Right kidney (tissue), 1 donor: ENCODE measurements at regions not wholly inside any gene's neighbourhood (a gene's known extent, or its start where the extent isn't known, plus 50 kb on each side); places are given as distances from the start of the nearest gene placed in this dataset.
"Not testable (repeated sequence)": the region's sequence is repeated elsewhere in the genome, so short reads cannot be mapped to it uniquely, and the experiment has no call there.

Source experiments
- DNase-seq: peaks from one replicate; pipeline ENCODE4 v3.0.0-alpha.2; 2016

- no peak for DNase-seq
Observed at GRCh38 chr4:127417885-127418535, 214.7 kb upstream of the INTU start.

GRCh38 chr4:127419431-127419830 lies 213.3 kb upstream of the INTU start:
- DNase-seq: no peak

GRCh38 chr4:127421437-127421836 lies 211.3 kb upstream of the INTU start:
- no peak for DNase-seq

- no peak for DNase-seq
Observed at GRCh38 chr4:127425202-127425845, 207.4 kb upstream of the INTU start.

- no peak for DNase-seq
Observed at GRCh38 chr4:127425851-127426250, 206.9 kb upstream of the INTU start.

GRCh38 chr4:127441571-127441970 lies 191.2 kb upstream of the INTU start:
- no peak for DNase-seq

- DNase-seq: no peak
Observed at GRCh38 chr4:127445471-127445870, 187.3 kb upstream of the INTU start.

- no peak for DNase-seq
Observed at GRCh38 chr4:127446427-127446885, 186.3 kb upstream of the INTU start.

GRCh38 chr4:127448986-127449385 lies 183.8 kb upstream of the INTU start:
- no peak for DNase-seq

- DNase-seq: no peak
Observed at GRCh38 chr4:127449449-127449848, 183.3 kb upstream of the INTU start.

GRCh38 chr4:127450276-127450675 lies 182.5 kb upstream of the INTU start:
- DNase-seq: no peak

- DNase-seq: no peak
Observed at GRCh38 chr4:127463883-127464282, 168.9 kb upstream of the INTU start.

GRCh38 chr4:127469542-127469941 lies 163.2 kb upstream of the INTU start:
- no peak for DNase-seq

- DNase-seq: no peak
Observed at GRCh38 chr4:127469959-127470809, 162.6 kb upstream of the INTU start.

- not testable (repeated sequence) for DNase-seq
Observed at GRCh38 chr4:127478271-127478670, 154.5 kb upstream of the INTU start.

- peak; percentile 6 for DNase-seq
Observed at GRCh38 chr4:127479031-127479622, 153.6 kb upstream of the INTU start.

- no peak for DNase-seq
Observed at GRCh38 chr4:127482049-127482448, 150.7 kb upstream of the INTU start.

GRCh38 chr4:127484117-127484516 lies 148.6 kb upstream of the INTU start:
- no peak for DNase-seq

GRCh38 chr4:127486248-127486647 lies 146.5 kb upstream of the INTU start:
- no peak for DNase-seq

GRCh38 chr4:127491571-127491970 lies 141.2 kb upstream of the INTU start:
- DNase-seq: no peak

GRCh38 chr4:127496875-127497274 lies 135.9 kb upstream of the INTU start:
- DNase-seq: not testable (repeated sequence)

GRCh38 chr4:127498366-127498765 lies 134.4 kb upstream of the INTU start:
- no peak for DNase-seq

GRCh38 chr4:127500242-127500641 lies 132.5 kb upstream of the INTU start:
- DNase-seq: no peak
